ENCODE measurements at regions not wholly inside any gene's neighbourhood (a gene's known extent, or its start where the extent isn't known, plus 50 kb on each side); places are given as distances from the start of the nearest gene placed in this dataset.
A peak's percentile ranks its signal among the peaks of the same experiment; 100 is the strongest.
"Not testable (repeated sequence)": the region's sequence is repeated elsewhere in the genome, so short reads cannot be mapped to it uniquely, and the experiment has no call there.

GRCh38 chr7:82593780-82594179, 150.2 kb upstream of the CACNA2D1 start:
- Histone ChIP-seq H3K4me1 (ENCODE audit: low read depth) (peaks cover 9% of the 10 kb centered on the region), H3K4me3 (no peak overlapping the region), H3K27ac (no peak overlapping the region), H3K27me3 (no peaks in the 10 kb centered on the region), H3K36me3 (no peaks in the 10 kb centered on the region), H3K9me3 (ENCODE audit: low read depth) (no peaks in the 10 kb centered on the region)
- no peak for TF ChIP-seq CTCF (IDR thresholded peaks at IDR 0.05; ENCODE audit: low read depth, low read length)
- DNase-seq (ENCODE audit: low read depth in 1 of 2, low spot score in 1 of 2) = no peak

DNA sequence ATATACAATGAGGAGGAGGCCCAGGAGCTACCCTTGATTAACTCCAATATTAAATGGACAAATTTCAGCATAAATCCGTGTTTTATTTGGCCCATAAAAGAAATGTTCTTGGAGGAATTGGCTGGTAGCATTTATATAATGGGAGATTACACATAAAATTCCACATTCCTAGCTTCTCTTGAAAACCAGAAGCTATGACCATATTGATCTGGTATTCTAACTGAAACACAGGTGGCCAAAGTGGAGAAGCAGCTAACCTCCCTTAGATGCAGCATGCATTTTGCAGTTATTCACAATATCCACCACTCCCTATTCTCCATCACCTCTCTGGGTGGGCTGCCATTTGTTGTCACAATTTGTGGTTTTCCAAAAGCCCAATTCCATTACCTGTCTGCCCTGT, 148.8 kb upstream of the CACNA2D1 start:
- H3K9me3 ChIP-seq (ENCODE audit: low read depth) = no peaks in the 10 kb centered on the region
- H3K4me1 ChIP-seq (ENCODE audit: low read depth) = peaks cover 9% of the 10 kb centered on the region
- no peaks in the 10 kb centered on the region for H3K27me3 ChIP-seq
- no peak for DNase-seq (ENCODE audit: low read depth in 1 of 2, low spot score in 1 of 2)
- H3K4me3 ChIP-seq = no peak overlapping the region
- H3K36me3 ChIP-seq = no peaks in the 10 kb centered on the region
- no peak overlapping the region for H3K27ac ChIP-seq
- no peak for TF ChIP-seq CTCF (IDR thresholded peaks at IDR 0.05; ENCODE audit: low read depth, low read length)

DNA sequence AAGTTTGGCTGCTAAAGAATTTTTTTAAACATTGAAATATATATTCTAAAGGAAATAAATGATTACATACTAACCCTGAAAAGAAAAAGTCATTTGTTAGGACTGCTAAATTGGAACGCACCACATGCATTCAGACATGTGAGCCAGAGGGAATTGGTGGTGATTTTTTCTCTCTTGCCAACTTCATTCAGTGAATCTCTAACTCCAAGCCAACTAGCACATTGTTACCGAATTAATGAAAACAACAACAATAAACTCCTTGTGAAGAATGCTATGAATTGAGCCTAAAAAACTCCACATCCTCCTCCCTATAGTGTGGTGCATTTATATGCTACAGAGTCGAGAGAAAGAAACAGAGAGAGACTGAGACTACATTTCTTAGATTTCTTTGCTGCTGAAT, 135.5 kb upstream of the CACNA2D1 start:
- H3K27me3 ChIP-seq = no peaks in the 10 kb centered on the region
- H3K4me3 ChIP-seq = no peak overlapping the region
- no peak overlapping the region for H3K27ac ChIP-seq
- no peaks in the 10 kb centered on the region for H3K9me3 ChIP-seq (ENCODE audit: low read depth)
- no peaks in the 10 kb centered on the region for H3K36me3 ChIP-seq
- no peak for DNase-seq (ENCODE audit: low read depth in 1 of 2, low spot score in 1 of 2)
- no peaks in the 10 kb centered on the region for H3K4me1 ChIP-seq (ENCODE audit: low read depth)
- TF ChIP-seq CTCF (IDR thresholded peaks at IDR 0.05; ENCODE audit: low read depth, low read length) = no peak

GRCh38 chr7:82578430-82578829, 134.9 kb upstream of the CACNA2D1 start:
- no peaks in the 10 kb centered on the region for H3K4me1 ChIP-seq (ENCODE audit: low read depth)
- peak in 1 of 2 donors; percentile 70 for DNase-seq (ENCODE audit: low read depth in 1 of 2, low spot score in 1 of 2)

DNA sequence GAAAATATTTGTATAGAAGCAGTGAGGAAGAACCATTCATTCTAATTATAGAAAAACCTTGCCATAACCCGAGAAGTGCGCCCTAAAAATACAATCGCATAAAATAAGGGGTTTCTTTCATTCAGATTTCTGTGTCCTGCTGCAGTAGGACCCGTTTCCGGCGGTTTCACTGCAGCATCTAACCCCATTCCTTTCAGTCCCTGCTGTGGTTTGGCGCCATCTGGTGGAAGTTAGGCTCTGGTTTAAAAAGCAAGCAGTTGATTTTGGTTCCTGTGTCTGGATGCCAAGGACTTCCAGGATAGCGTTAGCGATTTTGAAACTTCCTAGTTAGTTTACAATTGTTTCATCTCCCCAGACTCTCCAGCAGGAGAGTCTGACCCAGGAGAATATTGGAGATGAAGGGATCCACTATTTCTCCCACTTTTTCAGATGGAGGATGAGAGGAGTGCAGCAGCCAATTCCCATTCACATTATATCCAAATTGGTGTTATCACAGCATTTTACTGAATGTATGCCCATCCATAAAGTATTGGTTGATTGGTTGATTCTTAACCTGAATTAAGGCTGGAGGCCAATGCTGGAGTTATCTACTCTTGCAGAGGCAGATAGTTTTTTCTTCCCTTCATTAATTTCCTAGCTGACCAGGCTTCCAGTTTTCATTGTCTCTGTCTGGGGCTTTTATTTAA, 128.8 kb upstream of the CACNA2D1 start:
- no peak overlapping the region for H3K4me3 ChIP-seq
- H3K4me1 ChIP-seq (ENCODE audit: low read depth) = no peaks in the 10 kb centered on the region
- peak; percentile 90 to 94 for DNase-seq (ENCODE audit: low read depth in 1 of 2, low spot score in 1 of 2)
- TF ChIP-seq CTCF (IDR thresholded peaks at IDR 0.05; ENCODE audit: low read depth, low read length) = peak; percentile 92
- H3K9me3 ChIP-seq (ENCODE audit: low read depth) = no peaks in the 10 kb centered on the region
- H3K27ac ChIP-seq = no peak overlapping the region
- no peaks in the 10 kb centered on the region for H3K36me3 ChIP-seq
- no peaks in the 10 kb centered on the region for H3K27me3 ChIP-seq

More at GRCh38 chr7:82578430-82578829, 134.9 kb upstream of the CACNA2D1 start:
- no peak for TF ChIP-seq CTCF (IDR thresholded peaks at IDR 0.05; ENCODE audit: low read depth, low read length)
- Histone ChIP-seq H3K9me3 (ENCODE audit: low read depth) (no peaks in the 10 kb centered on the region), H3K27ac (no peak overlapping the region), H3K27me3 (no peaks in the 10 kb centered on the region), H3K4me3 (no peak overlapping the region), H3K36me3 (no peaks in the 10 kb centered on the region)

DNA sequence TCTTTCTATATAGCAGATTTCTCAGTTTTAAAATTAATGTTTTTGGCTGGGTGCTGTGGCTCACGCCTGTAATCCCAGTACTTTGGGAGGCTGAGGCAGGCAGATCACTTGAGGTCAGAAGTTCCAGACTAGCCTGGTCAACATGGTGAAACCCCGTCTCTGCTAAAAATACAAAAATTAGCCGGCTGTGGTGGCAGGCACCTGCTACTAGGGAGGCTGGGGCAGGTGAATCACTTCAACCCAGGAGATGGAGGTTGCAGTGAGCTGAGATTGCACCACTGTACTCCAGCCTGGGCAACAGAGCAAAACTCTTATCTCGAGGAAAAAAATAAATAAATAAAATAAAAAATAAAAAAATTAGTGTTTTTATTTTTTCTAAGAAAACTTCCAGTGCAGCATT, 127.5 kb upstream of the CACNA2D1 start:
- H3K27ac ChIP-seq; H3K4me3 ChIP-seq; H3K4me1 ChIP-seq (ENCODE audit: low read depth); H3K9me3 ChIP-seq (ENCODE audit: low read depth); H3K27me3 ChIP-seq; H3K36me3 ChIP-seq; DNase-seq (ENCODE audit: low read depth in 1 of 2, low spot score in 1 of 2): not testable (repeated sequence)

All from cardiac muscle cell (in vitro differentiated cells and primary cell).